Astrocyte of the cerebellum (primary cell): ENCODE measurements at regions not wholly inside any gene's neighbourhood (a gene's known extent, or its start where the extent isn't known, plus 50 kb on each side); places are given as distances from the start of the nearest gene placed in this dataset.

Source experiments
- DNase-seq: peaks from one replicate; pipeline ENCODE4 v3.0.0-alpha.2; 2011; ENCODE audit warnings: low read depth
- H3K4me3 ChIP-seq: 2 replicates; pipeline ENCODE4 v1.5.1; 2011; ENCODE audit warnings: mild to moderate bottlenecking, low read depth, low read length, moderate library complexity
- in situ Hi-C: cut with HindIII; loops from 2 replicates; pipeline ENCODE4 v1.10.0; 2017; ENCODE audit warnings: low sequenced_read_pairs
- TF ChIP-seq, protein P1 (sequence below): IDR thresholded peaks from 2 replicates; pipeline ENCODE4 v1.5.1; 2012; ENCODE audit warnings: low read length, low read depth, moderate library complexity, mild to moderate bottlenecking; ENCODE audit errors: missing control alignments

DNA sequence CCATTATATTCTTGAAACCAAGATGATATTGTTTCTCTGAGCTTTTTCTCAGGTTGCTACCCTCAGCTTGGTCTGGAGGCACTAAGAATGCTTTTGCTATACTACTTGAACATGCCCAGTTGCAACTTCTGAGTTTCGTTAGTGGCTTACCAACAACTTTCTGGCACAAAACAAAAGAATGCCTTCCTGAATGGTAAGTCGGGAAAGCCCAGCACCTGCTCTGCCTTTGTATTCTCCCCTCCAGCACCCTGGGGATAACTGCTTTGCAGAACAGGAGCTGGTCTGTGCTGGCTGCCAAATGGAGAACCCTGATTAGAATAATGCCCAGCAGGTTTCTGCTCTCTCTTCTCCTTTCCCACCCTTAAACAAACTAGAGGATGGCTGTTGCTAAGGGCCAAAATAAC lies 149.3 kb downstream of the TGFB2 start:
- in situ Hi-C loops: no loop called here
- TF ChIP-seq, protein P1, sequence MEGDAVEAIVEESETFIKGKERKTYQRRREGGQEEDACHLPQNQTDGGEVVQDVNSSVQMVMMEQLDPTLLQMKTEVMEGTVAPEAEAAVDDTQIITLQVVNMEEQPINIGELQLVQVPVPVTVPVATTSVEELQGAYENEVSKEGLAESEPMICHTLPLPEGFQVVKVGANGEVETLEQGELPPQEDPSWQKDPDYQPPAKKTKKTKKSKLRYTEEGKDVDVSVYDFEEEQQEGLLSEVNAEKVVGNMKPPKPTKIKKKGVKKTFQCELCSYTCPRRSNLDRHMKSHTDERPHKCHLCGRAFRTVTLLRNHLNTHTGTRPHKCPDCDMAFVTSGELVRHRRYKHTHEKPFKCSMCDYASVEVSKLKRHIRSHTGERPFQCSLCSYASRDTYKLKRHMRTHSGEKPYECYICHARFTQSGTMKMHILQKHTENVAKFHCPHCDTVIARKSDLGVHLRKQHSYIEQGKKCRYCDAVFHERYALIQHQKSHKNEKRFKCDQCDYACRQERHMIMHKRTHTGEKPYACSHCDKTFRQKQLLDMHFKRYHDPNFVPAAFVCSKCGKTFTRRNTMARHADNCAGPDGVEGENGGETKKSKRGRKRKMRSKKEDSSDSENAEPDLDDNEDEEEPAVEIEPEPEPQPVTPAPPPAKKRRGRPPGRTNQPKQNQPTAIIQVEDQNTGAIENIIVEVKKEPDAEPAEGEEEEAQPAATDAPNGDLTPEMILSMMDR: no peak

DNA sequence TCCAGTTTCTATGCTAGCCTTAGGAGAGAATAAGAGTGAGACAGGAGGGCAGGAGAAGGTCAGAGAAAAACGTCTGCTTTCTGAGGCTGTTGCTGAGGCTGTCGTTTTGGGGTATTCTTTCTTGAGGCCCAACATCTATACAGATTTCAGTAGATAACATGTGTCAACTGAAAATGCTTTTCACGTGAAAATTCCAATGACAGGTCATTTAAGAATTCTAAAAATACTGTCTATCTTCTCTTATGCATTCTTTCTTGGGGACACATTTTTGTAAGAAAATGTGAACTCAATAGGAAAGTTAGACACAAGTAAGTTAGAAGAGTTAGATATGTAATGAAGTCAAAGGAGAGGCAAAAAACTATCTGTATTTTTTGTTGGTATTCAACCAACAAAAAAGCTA lies 150.8 kb downstream of the TGFB2 start:
- DNase-seq: no peak
- in situ Hi-C loops: no loop called here
- no peak overlapping the region for H3K4me3 ChIP-seq
- TF ChIP-seq, protein P1: no peak

More for the DNA sequence above, 149.3 kb downstream of the TGFB2 start:
- H3K4me3 ChIP-seq: no peak overlapping the region
- no peak for DNase-seq

DNA sequence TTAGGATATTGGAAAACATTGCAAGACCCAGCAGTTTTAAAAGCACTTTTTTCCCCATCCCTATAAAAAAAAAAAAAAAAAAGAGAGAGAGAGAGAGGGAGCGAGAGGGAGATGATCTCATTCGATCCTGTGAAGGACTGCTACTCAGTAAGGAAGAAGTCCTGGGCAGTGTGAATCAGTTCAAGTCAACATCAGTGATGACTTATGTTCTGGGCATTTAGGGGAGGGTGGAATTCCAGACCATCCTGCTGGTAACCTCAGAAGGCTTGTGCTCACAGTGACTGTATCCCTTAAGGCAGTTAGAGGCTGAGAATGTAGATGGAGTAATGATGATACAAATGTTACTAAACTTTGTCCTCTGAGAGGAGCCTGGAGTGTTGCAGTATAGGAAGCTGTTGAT lies 151.4 kb downstream of the TGFB2 start:
- peak; percentile 92 for DNase-seq
- no peak overlapping the region for H3K4me3 ChIP-seq
- TF ChIP-seq, protein P1: no peak
- in situ Hi-C loops: no loop called here

DNA sequence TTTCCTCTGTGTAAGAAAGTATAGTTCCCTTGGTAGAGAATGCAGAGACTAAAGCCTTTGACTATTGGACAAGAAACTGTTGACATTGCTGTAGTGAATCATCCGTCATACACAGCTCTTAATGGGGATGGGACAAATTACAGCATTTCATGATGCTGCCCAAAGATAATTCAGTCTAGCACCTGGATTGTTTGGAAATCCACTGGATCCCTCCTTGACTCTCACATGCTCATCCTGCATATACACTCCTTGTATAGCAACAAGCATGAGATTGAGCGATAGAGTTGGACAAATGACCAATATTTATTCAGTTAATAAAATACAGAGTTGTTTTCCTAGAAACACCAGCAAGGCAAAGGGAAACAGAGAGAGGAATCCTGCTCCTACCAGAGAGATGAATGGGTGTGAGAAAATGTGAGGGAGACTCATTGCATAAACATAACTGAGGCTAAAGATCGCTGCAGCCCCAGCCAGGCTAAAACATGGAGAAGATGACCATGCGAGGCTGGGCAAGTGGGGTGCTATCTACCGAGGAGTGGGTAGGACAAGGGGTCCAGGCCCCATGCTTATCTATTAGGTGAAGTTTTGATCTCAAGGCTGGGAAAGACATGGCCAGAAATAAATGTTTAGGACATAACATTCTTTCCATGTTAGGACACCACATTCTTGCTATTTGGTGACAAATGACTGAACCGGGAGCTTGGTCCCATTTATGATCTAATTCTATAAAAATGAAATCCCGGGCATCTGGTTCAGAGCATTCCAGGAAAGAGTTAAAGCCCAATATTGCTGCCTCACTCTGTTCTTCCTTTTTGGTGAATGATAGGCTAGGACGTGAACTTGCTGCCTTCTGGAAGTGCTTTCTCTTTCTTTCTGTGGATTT lies 153.2 kb downstream of the TGFB2 start:
- in situ Hi-C loops: no loop called here
- no peak for DNase-seq
- H3K4me3 ChIP-seq: peak overlapping the region; percentile 13
- TF ChIP-seq, protein P1: no peak

DNA sequence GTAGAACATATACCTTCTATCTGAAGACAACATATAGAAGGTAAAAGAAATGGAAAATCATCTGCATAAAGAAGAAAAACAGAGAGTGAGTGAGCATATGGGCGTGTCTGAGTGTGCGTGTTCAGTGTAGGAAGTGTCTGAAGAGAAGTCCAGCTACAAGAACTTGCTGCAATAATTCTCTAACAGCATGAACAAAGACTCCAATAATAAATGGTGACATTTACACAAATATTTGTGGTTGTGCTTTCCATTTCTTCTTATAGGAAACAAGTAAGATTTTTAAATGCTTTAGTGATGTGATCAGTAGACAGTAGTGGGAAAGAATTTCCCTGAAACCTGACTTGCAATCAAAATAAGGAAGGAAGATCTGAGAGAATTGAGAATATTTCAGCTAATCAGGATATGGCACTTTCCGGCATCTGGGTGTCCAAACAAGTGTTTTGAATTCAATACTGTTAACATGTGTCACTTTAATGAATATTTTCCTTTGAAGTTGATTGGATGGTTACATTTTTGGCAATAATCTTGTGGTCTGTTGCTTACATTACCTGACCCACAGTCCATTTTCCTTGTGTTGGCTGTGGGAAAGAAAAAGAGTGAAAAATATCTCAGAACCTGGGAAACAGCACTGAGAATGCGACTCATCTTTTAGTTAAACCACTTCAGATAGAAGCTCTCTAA lies 154.0 kb downstream of the TGFB2 start:
- TF ChIP-seq, protein P1: no peak
- H3K4me3 ChIP-seq: peak overlapping the region; percentile 13
- peak; percentile 80 for DNase-seq
- in situ Hi-C loops: no loop called here

DNA sequence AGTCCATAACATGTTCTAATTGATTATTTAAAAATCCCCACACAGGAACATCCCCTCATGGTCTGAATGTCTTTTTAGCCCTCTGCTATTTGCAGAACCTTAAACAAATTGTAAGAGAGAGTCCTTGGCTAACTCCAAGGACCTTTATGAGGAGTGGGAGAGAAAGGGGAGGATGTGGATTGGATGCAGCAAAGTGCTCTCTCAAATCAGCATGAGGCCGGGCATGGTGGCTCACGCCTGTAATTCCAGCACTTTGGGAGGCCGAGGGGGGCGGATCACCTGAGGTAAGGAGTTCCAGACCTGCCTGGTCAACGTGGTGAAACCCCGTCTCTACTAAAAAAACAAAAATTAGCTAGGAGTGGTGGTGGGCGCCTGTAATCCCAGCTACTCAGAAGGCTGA lies 154.8 kb downstream of the TGFB2 start:
- in situ Hi-C loops: no loop called here

More for the DNA sequence above, 154.8 kb downstream of the TGFB2 start:
- DNase-seq: no peak
- TF ChIP-seq, protein P1: no peak
- no peak overlapping the region for H3K4me3 ChIP-seq
